Suprapubic skin (tissue), 3 donors: ENCODE measurements at regions not wholly inside any gene's neighbourhood (a gene's known extent, or its start where the extent isn't known, plus 50 kb on each side); places are given as distances from the start of the nearest gene placed in this dataset.

Experiments used
- CTCF ChIP-seq, 2 donors: fragments of 200-600 bp in 1 of 2; fragments of 450-650 bp in 1 of 2; sonication (generic) in 1 of 2; IDR thresholded peaks; one replicate each; pipeline ENCODE4 v1.5.1; 2016 to 2019; ENCODE audit warnings: antibody characterized with exemption in 2 of 2, mild to moderate bottlenecking in 1 of 2, moderate library complexity in 1 of 2
- EP300 ChIP-seq: sonication (generic); formaldehyde crosslinking; IDR thresholded peaks from one replicate; pipeline ENCODE4 v1.6.1; 2017; ENCODE audit warnings: antibody characterized with exemption
- POLR2A ChIP-seq, 2 donors: fragments of 450-650 bp; IDR thresholded peaks; one replicate each; pipeline ENCODE4 v1.6.1; 2017; ENCODE audit warnings: antibody characterized with exemption in 2 of 2, mild to moderate bottlenecking in 2 of 2, moderate library complexity in 2 of 2

- no peak for TF ChIP-seq EP300
- no peak for TF ChIP-seq POLR2A (IDR thresholded peaks at IDR 0.05)
- no peak for TF ChIP-seq CTCF (IDR thresholded peaks at IDR 0.05)
Observed at GRCh38 chr15:75129788-75130187, 71.9 kb upstream of the C15orf39 start.
